BE2C (cell line): ENCODE measurements at regions not wholly inside any gene's neighbourhood (a gene's known extent, or its start where the extent isn't known, plus 50 kb on each side); places are given as distances from the start of the nearest gene placed in this dataset.

Experiments used
- DNase-seq: peaks from one replicate; pipeline ENCODE4 v3.0.0-alpha.2; 2020
- H3K27me3 ChIP-seq: fragments of 250-450 bp; sonication (Bioruptor Pico); 2 replicates; pipeline ENCODE4 v1.5.1; 2020; ENCODE audit warnings: mild to moderate bottlenecking
- H3K36me3 ChIP-seq: fragments of 250-450 bp; sonication (Bioruptor Pico); 2 replicates; pipeline ENCODE4 v1.5.1; 2020; ENCODE audit warnings: mild to moderate bottlenecking
- H3K4me1 ChIP-seq: fragments of 250-450 bp; sonication (Bioruptor Pico); 2 replicates; pipeline ENCODE4 v1.5.1; 2020
- H3K4me3 ChIP-seq: 2 replicates; pipeline ENCODE4 v1.5.1; 2011; ENCODE audit warnings: low read depth, low read length
- H3K9me3 ChIP-seq: fragments of 250-450 bp; sonication (Bioruptor Pico); 2 replicates; pipeline ENCODE4 v1.5.1; 2020
- TF ChIP-seq, protein P1 (sequence below): IDR thresholded peaks from 2 replicates; pipeline ENCODE4 v1.5.1; 2012; ENCODE audit warnings: mild to moderate bottlenecking, low read depth, low read length

DNA sequence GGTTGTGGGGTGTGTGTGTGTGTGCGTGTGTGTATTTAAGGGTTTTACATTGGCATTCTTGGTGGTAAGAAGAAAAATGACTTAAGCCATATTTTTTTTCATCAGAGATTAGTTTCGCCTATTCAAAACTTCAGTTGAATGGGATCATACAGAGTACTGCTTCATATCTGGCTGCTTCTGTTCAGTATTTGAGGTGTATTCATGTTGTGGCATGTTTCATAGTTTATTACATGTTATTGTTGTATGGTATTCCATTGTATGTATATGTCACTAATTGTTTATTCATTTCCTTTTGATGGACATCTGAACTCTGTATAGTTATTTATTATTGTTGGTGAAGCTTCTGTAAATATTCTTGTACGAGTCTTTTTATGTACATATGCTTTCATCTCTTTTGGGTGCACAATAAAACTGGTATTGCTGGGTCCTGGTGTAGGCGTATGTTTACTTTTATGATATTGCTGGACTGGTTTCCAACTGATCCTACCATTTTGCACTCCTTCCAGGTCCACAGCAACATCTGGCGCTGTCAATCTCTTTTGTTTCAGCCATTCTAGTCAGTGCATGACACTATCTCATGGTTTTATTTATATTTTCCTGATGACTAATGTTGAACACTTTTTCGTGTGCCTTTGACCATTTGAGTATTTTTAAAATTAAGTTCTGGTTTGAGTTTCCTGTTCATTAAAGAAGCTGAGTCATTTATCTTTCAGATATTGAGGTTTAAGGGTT lies 77.4 kb upstream of the MAF start:
- H3K9me3 ChIP-seq, result no peaks in the 10 kb centered on the region; the same call in 1 of the 2 replicates
- H3K27me3 ChIP-seq, result no peaks in the 10 kb centered on the region
- H3K36me3 ChIP-seq, result no peaks in the 10 kb centered on the region
- no peak overlapping the region for H3K4me3 ChIP-seq
- H3K4me1 ChIP-seq, result no peaks in the 10 kb centered on the region
- TF ChIP-seq, protein P1, sequence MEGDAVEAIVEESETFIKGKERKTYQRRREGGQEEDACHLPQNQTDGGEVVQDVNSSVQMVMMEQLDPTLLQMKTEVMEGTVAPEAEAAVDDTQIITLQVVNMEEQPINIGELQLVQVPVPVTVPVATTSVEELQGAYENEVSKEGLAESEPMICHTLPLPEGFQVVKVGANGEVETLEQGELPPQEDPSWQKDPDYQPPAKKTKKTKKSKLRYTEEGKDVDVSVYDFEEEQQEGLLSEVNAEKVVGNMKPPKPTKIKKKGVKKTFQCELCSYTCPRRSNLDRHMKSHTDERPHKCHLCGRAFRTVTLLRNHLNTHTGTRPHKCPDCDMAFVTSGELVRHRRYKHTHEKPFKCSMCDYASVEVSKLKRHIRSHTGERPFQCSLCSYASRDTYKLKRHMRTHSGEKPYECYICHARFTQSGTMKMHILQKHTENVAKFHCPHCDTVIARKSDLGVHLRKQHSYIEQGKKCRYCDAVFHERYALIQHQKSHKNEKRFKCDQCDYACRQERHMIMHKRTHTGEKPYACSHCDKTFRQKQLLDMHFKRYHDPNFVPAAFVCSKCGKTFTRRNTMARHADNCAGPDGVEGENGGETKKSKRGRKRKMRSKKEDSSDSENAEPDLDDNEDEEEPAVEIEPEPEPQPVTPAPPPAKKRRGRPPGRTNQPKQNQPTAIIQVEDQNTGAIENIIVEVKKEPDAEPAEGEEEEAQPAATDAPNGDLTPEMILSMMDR, result no peak
- DNase-seq, result no peak

DNA sequence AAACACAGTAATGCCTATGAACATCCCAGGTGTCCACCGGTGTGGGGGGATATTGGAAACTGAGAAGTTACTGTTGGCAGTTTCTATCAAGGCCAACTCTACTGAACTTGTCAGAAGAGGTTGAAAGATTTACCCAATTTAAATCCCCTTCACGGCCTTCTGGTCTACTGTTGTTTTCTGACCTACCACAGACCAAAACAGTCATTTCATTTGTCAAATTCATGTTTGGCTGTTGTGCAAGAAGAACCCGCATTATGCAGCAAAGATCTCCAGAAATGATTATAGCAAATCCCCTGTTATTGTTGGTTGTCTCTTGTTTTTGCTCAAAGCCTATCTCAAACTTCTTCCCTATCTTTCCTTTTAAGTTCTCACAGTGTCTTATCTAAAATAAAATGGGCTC lies 73.1 kb upstream of the MAF start:
- no peaks in the 10 kb centered on the region for H3K36me3 ChIP-seq
- H3K4me1 ChIP-seq, result no peaks in the 10 kb centered on the region
- TF ChIP-seq, protein P1, result no peak
- H3K9me3 ChIP-seq, result no peaks in the 10 kb centered on the region; the same call in 1 of the 2 replicates
- no peaks in the 10 kb centered on the region for H3K27me3 ChIP-seq
- no peak overlapping the region for H3K4me3 ChIP-seq
- DNase-seq, result no peak

DNA sequence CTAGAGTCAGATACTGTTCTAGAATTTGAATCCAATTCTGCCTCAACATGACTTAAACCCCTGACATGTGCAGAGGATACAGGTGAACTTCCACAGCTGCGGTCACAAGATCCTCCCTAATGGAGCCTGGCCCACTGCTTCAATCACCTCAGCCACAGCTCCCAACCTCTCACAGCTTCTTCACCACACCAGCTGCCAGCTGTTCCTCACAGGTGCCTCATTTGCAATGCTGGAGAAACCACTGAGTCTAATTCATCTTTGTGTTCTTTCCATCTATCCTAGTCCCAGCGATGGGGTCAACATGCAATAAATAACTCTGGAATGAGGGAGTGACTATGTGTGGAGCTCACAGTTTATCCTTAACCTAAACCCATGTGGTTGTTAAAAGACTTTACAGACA lies 72.0 kb upstream of the MAF start:
- Histone ChIP-seq H3K4me3 (no peak overlapping the region), H3K36me3 (no peaks in the 10 kb centered on the region), H3K4me1 (no peaks in the 10 kb centered on the region), H3K27me3 (no peaks in the 10 kb centered on the region), H3K9me3 (no peaks in the 10 kb centered on the region; the same call in 1 of the 2 replicates)
- DNase-seq, result no peak
- TF ChIP-seq, protein P1, result no peak

DNA sequence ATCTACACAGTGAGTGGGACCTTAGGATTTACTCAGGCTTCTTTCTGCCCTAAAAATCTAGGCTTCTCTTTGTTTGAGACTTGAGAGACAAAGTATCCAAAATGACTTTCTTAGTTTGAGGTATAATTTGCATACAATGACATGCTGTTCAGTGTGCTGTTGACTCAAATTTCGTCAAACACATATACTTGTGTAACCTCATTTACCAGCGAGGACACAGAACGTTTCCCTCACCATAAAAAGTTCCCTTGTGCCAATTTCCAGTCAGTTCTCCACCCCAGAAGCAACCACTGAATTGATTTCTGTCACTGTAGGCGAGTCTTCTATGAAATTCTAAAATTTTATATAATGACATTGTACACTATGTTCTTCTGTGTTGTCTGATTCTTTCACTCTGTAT lies 68.0 kb upstream of the MAF start:
- H3K27me3 ChIP-seq, result no peaks in the 10 kb centered on the region
- H3K36me3 ChIP-seq, result no peaks in the 10 kb centered on the region
- H3K4me3 ChIP-seq, result no peak overlapping the region
- H3K4me1 ChIP-seq, result no peaks in the 10 kb centered on the region
- no peaks in the 10 kb centered on the region; the same call in 1 of the 2 replicates for H3K9me3 ChIP-seq
- no peak for DNase-seq
- TF ChIP-seq, protein P1, result no peak

DNA sequence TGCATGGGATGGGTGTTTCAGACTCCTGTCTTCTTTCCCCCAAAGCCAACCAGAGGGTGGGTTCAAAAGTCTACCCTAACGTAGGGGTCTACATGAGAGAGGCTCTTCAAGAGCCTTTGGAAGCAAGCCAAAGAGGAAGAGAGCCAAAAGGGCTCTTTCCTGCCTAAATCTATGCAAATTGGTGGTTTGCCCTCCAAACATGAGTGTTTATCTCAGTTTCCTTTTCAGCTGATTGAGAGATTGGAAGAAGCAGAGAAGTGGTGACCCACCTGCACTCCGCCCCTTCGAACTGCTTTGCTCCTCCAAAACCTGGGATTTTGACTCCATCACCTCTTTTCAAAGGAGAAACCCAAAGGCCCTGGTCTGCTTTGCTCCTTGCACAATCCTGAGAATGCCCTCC lies 65.4 kb upstream of the MAF start:
- DNase-seq, result no peak
- TF ChIP-seq, protein P1, result no peak
- Histone ChIP-seq H3K36me3 (no peaks in the 10 kb centered on the region), H3K4me3 (no peak overlapping the region), H3K9me3 (peaks cover 4% of the 10 kb centered on the region; the same call in 1 of the 2 replicates), H3K4me1 (no peaks in the 10 kb centered on the region), H3K27me3 (no peaks in the 10 kb centered on the region)

DNA sequence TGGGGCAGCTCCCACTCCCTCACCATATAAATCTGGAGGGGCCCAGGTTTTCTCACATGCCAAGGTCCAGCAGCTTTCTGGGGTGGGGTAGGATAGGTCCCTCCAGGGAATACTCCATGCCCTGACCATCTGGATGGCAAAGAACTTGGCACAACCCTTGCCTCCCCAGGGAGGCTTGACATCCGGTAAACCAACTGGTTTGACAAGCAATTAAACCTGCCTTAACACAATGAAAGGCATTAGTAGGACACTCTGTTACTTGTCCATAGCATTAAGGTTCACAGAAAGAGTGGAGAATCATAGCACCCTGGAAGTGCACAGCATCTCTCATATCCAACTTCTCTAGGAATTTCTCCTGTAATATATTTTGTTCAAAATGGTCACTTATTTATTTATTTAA lies 63.9 kb upstream of the MAF start:
- DNase-seq, result no peak
- no peaks in the 10 kb centered on the region for H3K4me1 ChIP-seq
- no peaks in the 10 kb centered on the region for H3K36me3 ChIP-seq
- H3K4me3 ChIP-seq, result no peak overlapping the region
- peaks cover 4% of the 10 kb centered on the region; the same call in 1 of the 2 replicates for H3K9me3 ChIP-seq
- no peaks in the 10 kb centered on the region for H3K27me3 ChIP-seq
- TF ChIP-seq, protein P1, result no peak
